Spleen (tissue), 7 donors: ENCODE measurements at regions not wholly inside any gene's neighbourhood (a gene's known extent, or its start where the extent isn't known, plus 50 kb on each side); places are given as distances from the start of the nearest gene placed in this dataset.

Source experiments
- CTCF ChIP-seq, 11 experiments: fragments of 200-600 bp in 7 of 11; fragments of 450-650 bp in 4 of 11; sonication (generic) in 4 of 11; IDR thresholded peaks in 8 of 11; conservative IDR thresholded peaks in 3 of 11; 1 replicate in 7 of 11; 2 replicates in 4 of 11; pipeline versions ENCODE4 v1.4.0 to v1.8.0; 2016 to 2021; ENCODE audit warnings: antibody characterized with exemption in 11 of 11, inconsistent platforms in 4 of 11, mild to moderate bottlenecking in 1 of 11
- POLR2A ChIP-seq, 3 donors: fragments of 450-650 bp; IDR thresholded peaks; one replicate each; pipeline ENCODE4 v1.5.1; 2017; ENCODE audit warnings: antibody characterized with exemption in 3 of 3, mild to moderate bottlenecking in 1 of 3
- POLR2AphosphoS5 ChIP-seq, 3 donors: sonication (generic); formaldehyde crosslinking; IDR thresholded peaks; one replicate each; pipeline ENCODE4 v1.5.1; 2017; ENCODE audit warnings: antibody characterized with exemption in 3 of 3
- donor health status: DM: no; HTN: no; CAD: no; lungs with moderate emphysema.
- donor health status: DM: no; HTN: no; CAD: no.
- donor health status: DM: no; HTN: no; CAD: no.

- TF ChIP-seq POLR2A (IDR thresholded peaks at IDR 0.05) (no peak), CTCF (IDR thresholded peaks at IDR 0.05 in 8 of 11, conservative IDR thresholded peaks at IDR 0.05 in 3 of 11) (no peak), POLR2AphosphoS5 (IDR thresholded peaks at IDR 0.05) (no peak)
These were observed 703.1 kb upstream of the MDGA2 start for GRCh38 chr14:48378541-48378940.
